Adrenal gland (tissue), 9 donors: ENCODE measurements at regions not wholly inside any gene's neighbourhood (a gene's known extent, or its start where the extent isn't known, plus 50 kb on each side); places are given as distances from the start of the nearest gene placed in this dataset.

Experiments
- DNase-seq, 7 donors: peaks; one replicate each; pipeline ENCODE4 v3.0.0-alpha.2; 2019 to 2020
- H3K27ac ChIP-seq, 5 donors: fragments of 200-600 bp; sonication (generic) in 4 of 5; 1 replicate in 3 of 5; 2 replicates in 2 of 5; pipeline versions ENCODE4 v1.5.1 to v1.8.0; 2016 to 2020; ENCODE audit warnings: mild to moderate bottlenecking in 1 of 5
- H3K27me3 ChIP-seq: fragments of 200-600 bp; 2 replicates; pipeline ENCODE4 v1.8.0; 2021
- H3K36me3 ChIP-seq, 2 donors: fragments of 200-600 bp; replicated peaks in 1 of 2; 1 replicate in 1 of 2; 2 replicates in 1 of 2; pipeline versions ENCODE4 v1.5.1 to v1.8.0; 2018 to 2022
- H3K4me1 ChIP-seq, 2 donors: fragments of 200-600 bp; replicated peaks in 1 of 2; 1 replicate in 1 of 2; 2 replicates in 1 of 2; pipeline versions ENCODE4 v1.5.1 to v1.8.0; 2018 to 2021
- H3K4me3 ChIP-seq, 4 donors: fragments of 200-600 bp; sonication (generic) in 3 of 4; one replicate each; pipeline ENCODE4 v1.5.1; 2016 to 2018
- H3K9me3 ChIP-seq, 3 donors: fragments of 200-600 bp; sonication (generic) in 1 of 3; replicated peaks in 1 of 3; 1 replicate in 2 of 3; 2 replicates in 1 of 3; pipeline versions ENCODE4 v1.5.1 to v1.8.0; 2016 to 2021
- CTCF ChIP-seq, 6 experiments: fragments of 450-650 bp in 4 of 6; fragments of 200-600 bp in 2 of 6; sonication (generic) in 1 of 6; IDR thresholded peaks; 1 replicate in 5 of 6; 2 replicates in 1 of 6; pipeline versions ENCODE4 v1.5.1 to v1.8.0; 2016 to 2021; ENCODE audit warnings: antibody characterized with exemption in 6 of 6, mild to moderate bottlenecking in 2 of 6, moderate library complexity in 1 of 6
- POLR2A ChIP-seq, 2 donors: fragments of 450-650 bp; IDR thresholded peaks; one replicate each; pipeline ENCODE4 v1.6.1; 2017; ENCODE audit warnings: antibody characterized with exemption in 2 of 2, mild to moderate bottlenecking in 2 of 2, moderate library complexity in 1 of 2
- WGBS, 4 donors: extraction: QIAGEN DNeasy Blood & Tissue Kit in 2 of 4; methylation state at CpG; one replicate each; pipeline versions ENCODE4 v1.1.5 to v1.1.7; 2013 to 2017; 5-methylcytosine and 5-hydroxymethylcytosine counted together
- intact Hi-C, 2 donors: fragments of 100-400 bp; cut with DNase I; formaldehyde crosslinking; loops; one replicate each; pipeline versions ENCODE4 v1.14.1 to v1.15.0; 2022 to 2023
- donor health status: healthy with polysubstance abuse.
- donor health status: Bipolar disorder and iron deficiency.
- donor health status: DM: yes; HTN: yes; CAD: no.
- donor health status: DM: no; HTN: no; CAD: no.
- donor health status: DM: no; HTN: no; CAD: no.

GRCh38 chr1:187638733-187639434 is 810.1 kb downstream of the PLA2G4A start:
- intact Hi-C loops: no loop called here
- DNase-seq: no peak
- H3K36me3 ChIP-seq: no peaks in the 10 kb centered on the region
- no peaks in the 10 kb centered on the region for H3K27me3 ChIP-seq
- TF ChIP-seq POLR2A (IDR thresholded peaks at IDR 0.05) (no peak), CTCF (IDR thresholded peaks at IDR 0.05) (no peak)
- no peak overlapping the region for H3K4me3 ChIP-seq
- H3K27ac ChIP-seq: no peak overlapping the region
- 73 to 86% (median 78%) methylated on average over 2 of the region's 2 CpGs for WGBS, 4 donors
- H3K4me1 ChIP-seq: no peaks in the 10 kb centered on the region
- H3K9me3 ChIP-seq: no peaks in the 10 kb centered on the region

GRCh38 chr1:187641015-187641414 is 812.3 kb downstream of the PLA2G4A start:
- intact Hi-C loops: no loop called here
- DNase-seq: no peak
- no peaks in the 10 kb centered on the region for H3K4me1 ChIP-seq
- H3K9me3 ChIP-seq: no peaks in the 10 kb centered on the region
- no peak overlapping the region for H3K27ac ChIP-seq
- no peak overlapping the region for H3K4me3 ChIP-seq
- WGBS, 4 donors: 84 to 93% (median 88%) methylated on average over 5 of the region's 5 CpGs
- TF ChIP-seq POLR2A (IDR thresholded peaks at IDR 0.05) (no peak), CTCF (IDR thresholded peaks at IDR 0.05) (no peak)
- H3K36me3 ChIP-seq: no peaks in the 10 kb centered on the region
- no peaks in the 10 kb centered on the region for H3K27me3 ChIP-seq

GRCh38 chr1:187641463-187641862 is 812.7 kb downstream of the PLA2G4A start:
- WGBS, 4 donors: 81 to 89% (median 84%) methylated on average over 7 of the region's 7 CpGs
- TF ChIP-seq POLR2A (IDR thresholded peaks at IDR 0.05) (no peak), CTCF (IDR thresholded peaks at IDR 0.05) (no peak)
- no peak for DNase-seq

GRCh38 chr1:187641907-187642306 is 813.2 kb downstream of the PLA2G4A start:
- no peak for DNase-seq
- WGBS, 4 donors: 79 to 89% (median 82%) methylated on average over 2 of the region's 2 CpGs
- intact Hi-C loops: no loop called here
- Histone ChIP-seq H3K36me3 (no peaks in the 10 kb centered on the region), H3K9me3 (no peaks in the 10 kb centered on the region), H3K4me1 (no peaks in the 10 kb centered on the region), H3K4me3 (no peak overlapping the region), H3K27me3 (no peaks in the 10 kb centered on the region), H3K27ac (no peak overlapping the region)
- TF ChIP-seq POLR2A (IDR thresholded peaks at IDR 0.05) (no peak), CTCF (IDR thresholded peaks at IDR 0.05) (no peak)

More at GRCh38 chr1:187641463-187641862, 812.7 kb downstream of the PLA2G4A start:
- no peaks in the 10 kb centered on the region for H3K27me3 ChIP-seq
- no peaks in the 10 kb centered on the region for H3K4me1 ChIP-seq
- intact Hi-C loops: no loop called here
- H3K4me3 ChIP-seq: no peak overlapping the region
- no peak overlapping the region for H3K27ac ChIP-seq
- H3K9me3 ChIP-seq: no peaks in the 10 kb centered on the region
- no peaks in the 10 kb centered on the region for H3K36me3 ChIP-seq
